ENCODE measurements at regions not wholly inside any gene's neighbourhood (a gene's known extent, or its start where the extent isn't known, plus 50 kb on each side); places are given as distances from the start of the nearest gene placed in this dataset.

DNA sequence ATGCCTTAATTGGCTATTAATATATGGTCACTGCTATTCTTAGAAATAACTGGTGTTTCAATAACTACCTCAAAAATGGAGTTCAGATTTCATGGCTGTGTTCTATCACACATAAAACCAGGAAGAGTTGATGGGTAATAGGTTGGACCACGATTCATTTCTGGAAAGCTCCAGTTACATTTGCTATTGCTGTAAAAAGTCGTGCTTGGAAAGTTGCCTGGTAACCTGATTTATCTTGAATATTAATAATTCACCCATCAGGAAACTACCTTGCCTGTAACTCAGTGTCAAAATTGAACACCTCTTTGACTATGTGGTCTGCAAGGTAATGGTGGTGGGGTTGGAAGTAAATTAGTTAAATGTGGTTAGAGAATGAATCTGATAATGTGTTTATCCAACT lies 104.7 kb upstream of the IFNG-AS1 start:
- TF ChIP-seq CTCF (tag by site-specific recombination; IDR thresholded peaks at IDR 0.05) (no peak), ZNF501 (tag by site-specific recombination; IDR thresholded peaks at IDR 0.05) (no peak), YY2 (tag by site-specific recombination; IDR thresholded peaks at IDR 0.05) (no peak), ZNF624 (tag by site-specific recombination; IDR thresholded peaks at IDR 0.05) (no peak), ZNF302 (tag by site-specific recombination; IDR thresholded peaks at IDR 0.05; ENCODE audit: low read depth) (no peak), ELK4 (IDR thresholded peaks at IDR 0.05; ENCODE audit: borderline replicate concordance, low read depth, low read length) (no peak), ZNF639 (tag by site-specific recombination; IDR thresholded peaks at IDR 0.05) (no peak), ZNF707 (tag by site-specific recombination; IDR thresholded peaks at IDR 0.05) (no peak), SETDB1 (IDR thresholded peaks at IDR 0.05; ENCODE audit: insufficient read length, low read length) (no peak), ZNF670 (tag by site-specific recombination; IDR thresholded peaks at IDR 0.05; ENCODE audit: low read depth) (no peak), ZBTB8A (tag by site-specific recombination; IDR thresholded peaks at IDR 0.05) (no peak), SP2 (tag by site-specific recombination; IDR thresholded peaks at IDR 0.05) (no peak), TCF7L2 (IDR thresholded peaks at IDR 0.05; ENCODE audit: borderline replicate concordance, low read depth, low read length) (no peak)
- TF ChIP-seq, protein P1, sequence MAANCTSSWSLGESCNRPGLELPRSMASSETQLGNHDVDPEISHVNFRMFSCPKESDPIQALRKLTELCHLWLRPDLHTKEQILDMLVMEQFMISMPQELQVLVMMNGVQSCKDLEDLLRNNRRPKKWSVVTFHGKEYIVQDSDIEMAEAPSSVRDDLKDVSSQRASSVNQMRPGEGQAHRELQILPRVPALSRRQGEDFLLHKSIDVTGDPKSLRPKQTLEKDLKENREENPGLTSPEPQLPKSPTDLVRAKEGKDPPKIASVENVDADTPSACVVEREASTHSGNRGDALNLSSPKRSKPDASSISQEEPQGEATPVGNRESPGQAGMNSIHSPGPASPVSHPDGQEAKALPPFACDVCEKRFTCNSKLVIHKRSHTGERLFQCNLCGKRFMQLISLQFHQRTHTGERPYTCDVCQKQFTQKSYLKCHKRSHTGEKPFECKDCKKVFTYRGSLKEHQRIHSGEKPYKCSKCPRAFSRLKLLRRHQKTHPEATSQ (tag by site-specific recombination; IDR thresholded peaks at IDR 0.05) = no peak

Data from HEK293 (cell line).